ENCODE measurements at regions not wholly inside any gene's neighbourhood (a gene's known extent, or its start where the extent isn't known, plus 50 kb on each side); places are given as distances from the start of the nearest gene placed in this dataset.

DNA sequence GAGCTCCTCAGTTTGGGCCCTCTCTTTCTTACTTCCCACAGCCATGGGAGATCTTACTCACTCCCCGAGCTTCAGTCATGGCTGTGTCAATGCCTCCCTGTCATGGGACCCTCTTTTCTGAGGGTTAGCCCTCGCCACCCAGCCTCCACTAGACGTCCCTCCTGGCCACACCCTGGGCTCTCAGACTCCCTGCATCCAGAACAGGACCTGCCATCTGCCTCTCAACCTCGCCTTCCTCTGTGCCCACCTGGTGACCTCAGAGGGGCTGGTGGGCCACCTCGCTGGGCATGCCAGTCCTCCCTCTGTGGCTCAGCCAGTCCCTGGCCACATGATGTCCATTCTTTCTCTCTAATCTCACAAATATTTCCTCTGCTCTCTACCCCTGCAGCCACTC lies 54.6 kb upstream of the MED9 start:
- no peak for TF ChIP-seq CEBPB (IDR thresholded peaks at IDR 0.05)
- TF ChIP-seq RAD21 (IDR thresholded peaks at IDR 0.05; ENCODE audit: low read depth), result no peak
- no peak for TF ChIP-seq EGR1 (IDR thresholded peaks at IDR 0.05)
- no peak for TF ChIP-seq TEAD4 (IDR thresholded peaks at IDR 0.05)
- no peak for TF ChIP-seq CREB1 (IDR thresholded peaks at IDR 0.05; ENCODE audit: low read depth)
- TF ChIP-seq REST (IDR thresholded peaks at IDR 0.05; ENCODE audit: low read depth), result no peak
- TF ChIP-seq, protein P1, sequence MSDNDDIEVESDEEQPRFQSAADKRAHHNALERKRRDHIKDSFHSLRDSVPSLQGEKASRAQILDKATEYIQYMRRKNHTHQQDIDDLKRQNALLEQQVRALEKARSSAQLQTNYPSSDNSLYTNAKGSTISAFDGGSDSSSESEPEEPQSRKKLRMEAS (IDR thresholded peaks at IDR 0.05), result no peak

- TF ChIP-seq NFIC (IDR thresholded peaks at IDR 0.05) (no peak), USF1 (IDR thresholded peaks at IDR 0.05) (no peak), TEAD4 (IDR thresholded peaks at IDR 0.05) (no peak), TAF1 (IDR thresholded peaks at IDR 0.05; ENCODE audit: low read depth) (no peak), CEBPB (IDR thresholded peaks at IDR 0.05) (no peak), EP300 (IDR thresholded peaks at IDR 0.05; ENCODE audit: borderline replicate concordance) (no peak), RAD21 (IDR thresholded peaks at IDR 0.05; ENCODE audit: low read depth) (no peak), FOXM1 (IDR thresholded peaks at IDR 0.05; ENCODE audit: borderline replicate concordance, low read depth) (no peak), REST (IDR thresholded peaks at IDR 0.05; ENCODE audit: low read depth) (no peak), YY1 (IDR thresholded peaks at IDR 0.05; ENCODE audit: low read depth) (no peak), ZBTB7A (IDR thresholded peaks at IDR 0.05; ENCODE audit: low read depth) (no peak), CREB1 (IDR thresholded peaks at IDR 0.05; ENCODE audit: low read depth) (no peak), TCF12 (IDR thresholded peaks at IDR 0.05; ENCODE audit: low read depth) (no peak), EGR1 (IDR thresholded peaks at IDR 0.05) (no peak)
- TF ChIP-seq, protein P1 (IDR thresholded peaks at IDR 0.05), result no peak
Measured at GRCh38 chr17:17422641-17423040, 54.2 kb upstream of the MED9 start.

DNA sequence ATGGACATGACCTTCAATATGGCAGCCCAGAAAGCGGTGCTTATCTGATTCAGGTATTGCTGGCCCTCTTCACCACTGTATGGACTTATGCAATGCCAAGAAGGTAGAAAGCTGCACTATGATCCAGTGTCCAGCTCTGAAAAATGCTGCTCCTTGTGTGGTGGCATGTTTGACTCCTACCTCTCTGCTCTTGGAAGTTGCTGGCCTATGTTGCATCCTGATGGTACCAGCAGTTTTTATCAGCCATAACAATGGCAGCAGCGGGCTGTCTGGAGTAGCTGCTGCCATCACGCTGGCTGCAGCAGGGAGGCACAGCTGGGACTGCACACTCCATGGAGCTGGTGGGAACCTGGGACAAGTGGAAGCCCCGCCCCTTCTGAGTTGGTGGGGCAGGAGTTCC lies 53.1 kb upstream of the MED9 start:
- TF ChIP-seq CREB1 (IDR thresholded peaks at IDR 0.05; ENCODE audit: low read depth), result no peak
- TF ChIP-seq REST (IDR thresholded peaks at IDR 0.05; ENCODE audit: low read depth), result no peak
- TF ChIP-seq, protein P1 (IDR thresholded peaks at IDR 0.05), result no peak
- TF ChIP-seq TAF1 (IDR thresholded peaks at IDR 0.05; ENCODE audit: low read depth), result no peak
- no peak for TF ChIP-seq FOXM1 (IDR thresholded peaks at IDR 0.05; ENCODE audit: borderline replicate concordance, low read depth)
- TF ChIP-seq CEBPB (IDR thresholded peaks at IDR 0.05), result no peak
- no peak for TF ChIP-seq EGR1 (IDR thresholded peaks at IDR 0.05)
- TF ChIP-seq EP300 (IDR thresholded peaks at IDR 0.05; ENCODE audit: borderline replicate concordance), result no peak
- no peak for TF ChIP-seq RAD21 (IDR thresholded peaks at IDR 0.05; ENCODE audit: low read depth)
- no peak for TF ChIP-seq USF1 (IDR thresholded peaks at IDR 0.05)
- no peak for TF ChIP-seq TEAD4 (IDR thresholded peaks at IDR 0.05)
- TF ChIP-seq TCF12 (IDR thresholded peaks at IDR 0.05; ENCODE audit: low read depth), result no peak
- TF ChIP-seq NFIC (IDR thresholded peaks at IDR 0.05), result no peak
- TF ChIP-seq ZBTB7A (IDR thresholded peaks at IDR 0.05; ENCODE audit: low read depth), result no peak
- no peak for TF ChIP-seq YY1 (IDR thresholded peaks at IDR 0.05; ENCODE audit: low read depth)

DNA sequence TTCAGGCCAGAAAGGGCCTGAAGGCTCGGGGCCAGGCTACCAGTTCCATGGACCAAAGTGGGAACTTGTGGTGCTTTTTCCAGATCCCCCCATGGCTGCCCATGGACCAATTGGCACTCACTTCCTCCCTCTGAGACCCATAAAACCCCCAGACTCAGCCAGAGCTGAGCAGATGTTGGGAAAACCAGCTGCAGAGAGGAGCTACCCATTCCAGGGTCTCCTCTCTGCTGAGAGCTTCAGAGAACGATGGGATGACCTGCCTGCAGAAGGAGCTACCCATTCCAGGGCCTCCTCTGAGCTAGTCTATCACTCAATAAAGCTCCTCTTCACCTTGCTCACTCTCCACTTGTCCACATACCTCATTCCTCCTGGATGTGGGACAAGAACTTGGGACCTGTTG lies 52.2 kb upstream of the MED9 start:
- TF ChIP-seq CEBPB (IDR thresholded peaks at IDR 0.05), result no peak
- TF ChIP-seq NFIC (IDR thresholded peaks at IDR 0.05), result no peak
- no peak for TF ChIP-seq USF1 (IDR thresholded peaks at IDR 0.05)
- TF ChIP-seq YY1 (IDR thresholded peaks at IDR 0.05; ENCODE audit: low read depth), result no peak
- no peak for TF ChIP-seq EGR1 (IDR thresholded peaks at IDR 0.05)
- TF ChIP-seq CREB1 (IDR thresholded peaks at IDR 0.05; ENCODE audit: low read depth), result no peak
- TF ChIP-seq ZBTB7A (IDR thresholded peaks at IDR 0.05; ENCODE audit: low read depth), result no peak
